H1 (cell line): ENCODE measurements at regions not wholly inside any gene's neighbourhood (a gene's known extent, or its start where the extent isn't known, plus 50 kb on each side); places are given as distances from the start of the nearest gene placed in this dataset.

ENCODE experiments used
- CHD2 ChIP-seq: IDR thresholded peaks from 2 replicates; pipeline ENCODE4 v1.6.1; 2012; ENCODE audit warnings: low read length, improper control_type of control experiment
- CTBP2 ChIP-seq: IDR thresholded peaks from 2 replicates; pipeline ENCODE4 v1.7.0; 2011; ENCODE audit warnings: borderline replicate concordance, mild to moderate bottlenecking, moderate library complexity, mixed read lengths, low read length; ENCODE audit not compliant: insufficient read depth, insufficient read length
- KDM5A ChIP-seq: fragments of 200-600 bp; IDR thresholded peaks from 2 replicates; pipeline ENCODE4 v1.7.1; 2012; ENCODE audit warnings: mild to moderate bottlenecking, low read length, inconsistent platforms, mixed read lengths
- NANOG ChIP-seq: IDR thresholded peaks from 2 replicates; pipeline ENCODE4 v1.6.1; 2011; ENCODE audit warnings: low read length, low read depth, mild to moderate bottlenecking, inconsistent platforms; ENCODE audit not compliant: insufficient read depth, poor library complexity, severe bottlenecking
- NRF1 ChIP-seq: IDR thresholded peaks from 2 replicates; pipeline ENCODE4 v1.6.1; 2011; ENCODE audit warnings: mild to moderate bottlenecking, low read depth, low read length, improper control_type of control experiment
- RFX5 ChIP-seq: IDR thresholded peaks from 2 replicates; pipeline ENCODE4 v1.6.1; 2011; ENCODE audit warnings: low read depth, low read length, improper control_type of control experiment, borderline replicate concordance
- TAF1 ChIP-seq: IDR thresholded peaks from 2 replicates; pipeline ENCODE4 v1.6.1; 2011; ENCODE audit warnings: mild to moderate bottlenecking, low read depth, low read length
- TF ChIP-seq, protein P1 (sequence below): IDR thresholded peaks from 2 replicates; pipeline ENCODE4 v1.6.1; 2011; ENCODE audit warnings: low read depth, mild to moderate bottlenecking, low read length; ENCODE audit not compliant: insufficient read depth

DNA sequence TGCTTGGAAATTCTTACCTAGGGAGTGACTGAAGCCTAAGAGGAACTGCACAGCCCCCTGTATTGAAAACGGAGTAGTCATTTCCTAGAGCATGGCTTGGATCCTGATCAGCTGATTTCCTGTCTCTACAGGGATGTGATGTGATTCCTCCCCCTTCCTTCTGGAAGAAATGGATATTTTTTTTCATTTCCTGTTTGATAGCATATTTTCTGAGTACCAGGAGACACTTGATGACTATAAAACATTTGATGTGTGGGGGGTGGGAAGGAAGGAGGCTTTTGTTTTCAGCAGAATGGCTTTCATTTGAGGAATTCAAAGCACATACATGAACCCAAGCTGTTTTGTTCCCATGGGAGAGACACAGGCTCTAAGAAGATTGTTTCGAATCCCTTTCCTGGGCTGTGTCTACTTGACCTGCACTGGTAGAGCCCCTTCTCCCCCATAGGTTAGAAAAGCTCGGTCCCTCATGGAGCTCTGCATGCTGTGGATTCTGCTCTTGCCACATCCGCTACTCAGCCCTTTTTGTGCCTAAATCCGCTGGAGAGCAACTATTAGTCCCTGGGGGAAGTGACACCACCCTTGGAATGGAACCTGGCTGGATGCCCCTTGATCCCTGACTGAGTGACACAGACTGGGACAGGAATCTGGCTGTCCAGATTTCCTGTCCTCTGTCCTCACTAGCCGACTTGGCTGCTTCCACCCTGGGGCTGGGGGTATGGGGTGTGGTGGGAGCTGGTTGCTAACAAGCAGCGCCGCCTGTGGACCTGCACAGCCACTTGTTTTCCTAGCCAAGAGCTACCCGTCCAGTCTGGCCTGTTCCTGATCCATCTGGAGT lies 71.8 kb upstream of the MACF1 start (continued):
- TF ChIP-seq NANOG, result peak; percentile 56
- TF ChIP-seq KDM5A, result no peak
- peak; percentile 48; the same call in 1 of the 2 replicates for TF ChIP-seq CHD2
- no peak for TF ChIP-seq NRF1
- TF ChIP-seq, protein P1, sequence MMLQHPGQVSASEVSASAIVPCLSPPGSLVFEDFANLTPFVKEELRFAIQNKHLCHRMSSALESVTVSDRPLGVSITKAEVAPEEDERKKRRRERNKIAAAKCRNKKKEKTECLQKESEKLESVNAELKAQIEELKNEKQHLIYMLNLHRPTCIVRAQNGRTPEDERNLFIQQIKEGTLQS, result no peak
- TF ChIP-seq TAF1, result no peak
- TF ChIP-seq CTBP2, result no peak
- TF ChIP-seq RFX5, result no peak
